ENCODE measurements at regions not wholly inside any gene's neighbourhood (a gene's known extent, or its start where the extent isn't known, plus 50 kb on each side); places are given as distances from the start of the nearest gene placed in this dataset.

GRCh38 chr15:101539492-101539891 lies 50.0 kb upstream of the PCSK6 start:
- intact Hi-C loops (cut with micrococcal nuclease; ENCODE audit: unreplicated experiment) (loop anchor here (1.0 kb wide), 1 partner anchor 19 kb away; no protein-coding TSS in a partner anchor), in situ Hi-C loops (cut with HindIII; ENCODE audit: extremely low pct_ligation_motif_present, low pct_unique_long_range_greater_than_20kb) (no loop called here)
- no peaks in the 10 kb centered on the region for H4K20me1 ChIP-seq (ENCODE audit: insufficient read depth, low read length)
- H3K27ac ChIP-seq (ENCODE audit: extremely low read length, insufficient read depth, low read length): no peak overlapping the region
- DNase-seq (ENCODE audit: low spot score) (no peak), ATAC-seq (no peak), FAIRE-seq (no peak)
- POLR2A ChIA-PET: interaction anchor here (1.3 to 5.8 kb wide), 3 partner anchors 12 to 94 kb away, joined by 3 to 92 read pairs (median 3); no protein-coding TSS in a partner anchor
- peaks cover 80% of the 10 kb centered on the region for H3K4me1 ChIP-seq (ENCODE audit: insufficient read depth, low read length)
- BruUV-seq (replicated peaks): no TSS peak
- no peak overlapping the region for H3K4me3 ChIP-seq (replicated peaks in 1 of 3; ENCODE audit: insufficient read depth in 1 of 3, low read depth in 2 of 3, low read length in 3 of 3)
- H3K79me2 ChIP-seq (ENCODE audit: insufficient read depth, low read length): no peaks in the 10 kb centered on the region
- CTCF ChIA-PET (ENCODE audit: low intra/inter-chr PET ratio, low total read pairs): interaction anchor here (2.1 kb wide), 1 partner anchor 102 kb away, joined by 11 read pairs; no protein-coding TSS in a partner anchor
- no peaks in the 10 kb centered on the region for H3K36me3 ChIP-seq (replicated peaks in 1 of 2; ENCODE audit: control insufficient read depth in 1 of 2, insufficient read depth in 2 of 2, low read length in 2 of 2)
- H3K4me2 ChIP-seq (ENCODE audit: low read depth, low read length): no peak overlapping the region
- no peaks in the 10 kb centered on the region for H3K9me3 ChIP-seq (ENCODE audit: low read length)
- TF ChIP-seq NKX3-1 (CRISPR knock-in tag; IDR thresholded peaks at IDR 0.05): no peak
- no peak for TF ChIP-seq BCL3 (CRISPR knock-in tag; IDR thresholded peaks at IDR 0.05)
- no peak for TF ChIP-seq ZNF383 (CRISPR knock-in tag; IDR thresholded peaks at IDR 0.05; ENCODE audit: borderline replicate concordance)
- no peak for TF ChIP-seq KLF9 (CRISPR knock-in tag; IDR thresholded peaks at IDR 0.05; ENCODE audit: low read depth)
- no peak for TF ChIP-seq EED (CRISPR knock-in tag; IDR thresholded peaks at IDR 0.05)
- no peak for TF ChIP-seq MTERF4 (CRISPR knock-in tag; IDR thresholded peaks at IDR 0.05)
- no peak for TF ChIP-seq ZNF577 (CRISPR knock-in tag; IDR thresholded peaks at IDR 0.05; ENCODE audit: borderline replicate concordance, low read depth)
- TF ChIP-seq ZNF34 (CRISPR knock-in tag; IDR thresholded peaks at IDR 0.05; ENCODE audit: borderline replicate concordance): no peak
- TF ChIP-seq ZNF816 (CRISPR knock-in tag; IDR thresholded peaks at IDR 0.05; ENCODE audit: borderline replicate concordance): no peak
- no peak for TF ChIP-seq FUBP1 (CRISPR knock-in tag; IDR thresholded peaks at IDR 0.05; ENCODE audit: borderline replicate concordance)
- no peak for TF ChIP-seq BRCA1 (CRISPR knock-in tag; IDR thresholded peaks at IDR 0.05)
- no peak for TF ChIP-seq TBX2 (CRISPR knock-in tag; IDR thresholded peaks at IDR 0.05; ENCODE audit: borderline replicate concordance)
- no peak for TF ChIP-seq CENPT (CRISPR knock-in tag; IDR thresholded peaks at IDR 0.05; ENCODE audit: low read depth)
- no peak for TF ChIP-seq FLYWCH1 (CRISPR knock-in tag; IDR thresholded peaks at IDR 0.05)
- H2AFZ ChIP-seq (ENCODE audit: low read length): no peak overlapping the region
- 86% methylated on average over 12 of the region's 13 CpGs for WGBS (ENCODE audit: low lambda C conversion rate)
- H3K9ac ChIP-seq (ENCODE audit: insufficient read depth, low read depth, low read length): no peak overlapping the region
- H3K27me3 ChIP-seq (ENCODE audit: control insufficient read depth in 1 of 2, insufficient read depth in 2 of 2, low read length in 2 of 2): no peaks in the 10 kb centered on the region
